ENCODE measurements at regions not wholly inside any gene's neighbourhood (a gene's known extent, or its start where the extent isn't known, plus 50 kb on each side); places are given as distances from the start of the nearest gene placed in this dataset.

DNA sequence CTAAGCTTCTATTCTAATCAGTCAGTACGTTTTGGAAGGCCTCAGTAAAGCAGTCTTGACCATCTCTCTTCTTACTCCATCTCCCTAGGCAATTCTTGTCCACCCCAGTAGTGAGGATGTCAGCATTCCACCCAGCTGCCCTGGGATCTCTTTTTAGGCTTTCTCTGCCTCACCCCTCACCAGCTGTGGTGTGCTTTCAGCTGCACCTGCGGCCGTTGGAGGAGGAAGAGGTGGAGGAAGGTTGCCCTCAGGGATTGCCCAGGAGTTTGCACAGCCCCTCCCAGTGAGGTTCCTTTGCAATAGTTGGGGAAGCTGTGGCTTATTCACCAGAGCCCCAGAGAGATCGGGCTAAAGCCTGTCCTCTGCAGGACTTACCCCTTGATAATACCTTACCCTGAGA is 615.8 kb downstream of the BNC2 start:
- no peak overlapping the region for H3K9ac ChIP-seq
- no peak overlapping the region for H3K4me2 ChIP-seq
- Mint-ChIP-seq H3K36me3 (no peaks in the 10 kb centered on the region), H3K4me3 (no peak overlapping the region), H3K9me3 (no peaks in the 10 kb centered on the region), H3K27ac (no peak overlapping the region), H3K4me1 (peaks cover 26% of the 10 kb centered on the region), H3K27me3 (ENCODE audit: insufficient read depth, low read depth) (no peaks in the 10 kb centered on the region)
- H3K27ac ChIP-seq: no peak overlapping the region
- no peaks in the 10 kb centered on the region for H3K27me3 ChIP-seq
- H3K79me2 ChIP-seq (ENCODE audit: low read depth): no peaks in the 10 kb centered on the region
- H3K36me3 ChIP-seq: no peaks in the 10 kb centered on the region
- H3K4me3 ChIP-seq: no peak overlapping the region
- TF ChIP-seq EZH2phosphoT487 (IDR thresholded peaks at IDR 0.05) (no peak), EZH2 (IDR thresholded peaks at IDR 0.05) (no peak), CTCF (IDR thresholded peaks at IDR 0.05) (no peak)
- no peaks in the 10 kb centered on the region for H4K20me1 ChIP-seq (ENCODE audit: low read depth)
- peaks cover 20% of the 10 kb centered on the region for H3K4me1 ChIP-seq
- H2AFZ ChIP-seq (replicated peaks): no peak overlapping the region
- no peaks in the 10 kb centered on the region for H3K9me3 ChIP-seq (ENCODE audit: low read depth)
- H3F3A ChIP-seq (ENCODE audit: low read depth): no peaks in the 10 kb centered on the region
- DNase-seq (ENCODE audit: low spot score): no peak

DNA sequence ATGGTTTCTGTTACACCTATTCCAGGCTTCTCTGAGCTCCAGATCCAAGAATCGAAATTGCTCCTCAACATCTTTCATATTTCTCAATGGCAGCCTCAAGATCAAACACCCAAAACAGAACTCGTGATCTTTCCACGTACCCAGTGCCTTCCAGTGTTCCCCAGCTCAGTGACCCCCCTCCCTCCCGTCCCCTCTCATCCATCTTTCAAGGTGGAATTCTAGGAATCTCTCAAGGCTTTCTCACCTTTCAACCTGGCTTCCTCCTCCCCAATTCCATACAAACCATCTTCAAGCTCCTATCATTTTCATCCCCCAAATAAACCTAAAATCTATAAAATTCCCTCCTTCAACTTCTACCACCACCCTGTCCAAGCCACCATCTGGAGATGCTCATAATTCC is 615.3 kb downstream of the BNC2 start:
- no peaks in the 10 kb centered on the region for H3K9me3 Mint-ChIP-seq
- H4K20me1 ChIP-seq (ENCODE audit: low read depth): no peaks in the 10 kb centered on the region

GRCh38 chr9:16257604-16258003 is 612.9 kb downstream of the BNC2 start:
- Mint-ChIP-seq H3K4me1 (peaks cover 26% of the 10 kb centered on the region), H3K4me3 (no peak overlapping the region), H3K9me3 (no peaks in the 10 kb centered on the region), H3K27ac (no peak overlapping the region), H3K27me3 (ENCODE audit: insufficient read depth, low read depth) (no peaks in the 10 kb centered on the region), H3K36me3 (no peaks in the 10 kb centered on the region)
- H3K9ac ChIP-seq: no peak overlapping the region
- H4K20me1 ChIP-seq (ENCODE audit: low read depth): no peaks in the 10 kb centered on the region
- peak; percentile 8 for DNase-seq (ENCODE audit: low spot score)
- H3K36me3 ChIP-seq: no peaks in the 10 kb centered on the region
- H2AFZ ChIP-seq (replicated peaks): no peak overlapping the region
- H3K4me1 ChIP-seq: peaks cover 14% of the 10 kb centered on the region
- H3F3A ChIP-seq (ENCODE audit: low read depth): no peaks in the 10 kb centered on the region
- H3K79me2 ChIP-seq (ENCODE audit: low read depth): no peaks in the 10 kb centered on the region
- H3K9me3 ChIP-seq (ENCODE audit: low read depth): no peaks in the 10 kb centered on the region
- no peak overlapping the region for H3K4me3 ChIP-seq
- no peak overlapping the region for H3K27ac ChIP-seq
- TF ChIP-seq CTCF (IDR thresholded peaks at IDR 0.05) (peak; percentile 53), EZH2 (IDR thresholded peaks at IDR 0.05) (no peak), EZH2phosphoT487 (IDR thresholded peaks at IDR 0.05) (no peak)
- no peaks in the 10 kb centered on the region for H3K27me3 ChIP-seq
- no peak overlapping the region for H3K4me2 ChIP-seq

More for the DNA sequence above, 615.3 kb downstream of the BNC2 start:
- Mint-ChIP-seq H3K27me3 (ENCODE audit: insufficient read depth, low read depth) (no peaks in the 10 kb centered on the region), H3K4me3 (no peak overlapping the region), H3K36me3 (no peaks in the 10 kb centered on the region), H3K4me1 (peaks cover 26% of the 10 kb centered on the region), H3K27ac (no peak overlapping the region)
- Histone ChIP-seq H3K79me2 (ENCODE audit: low read depth) (no peaks in the 10 kb centered on the region), H3F3A (ENCODE audit: low read depth) (no peaks in the 10 kb centered on the region), H3K4me1 (peaks cover 20% of the 10 kb centered on the region), H3K36me3 (no peaks in the 10 kb centered on the region), H2AFZ (replicated peaks) (no peak overlapping the region), H3K4me2 (no peak overlapping the region), H3K27ac (no peak overlapping the region), H3K9me3 (ENCODE audit: low read depth) (no peaks in the 10 kb centered on the region), H3K4me3 (no peak overlapping the region), H3K9ac (no peak overlapping the region), H3K27me3 (no peaks in the 10 kb centered on the region)
- DNase-seq (ENCODE audit: low spot score): no peak
- TF ChIP-seq EZH2phosphoT487 (IDR thresholded peaks at IDR 0.05) (no peak), CTCF (IDR thresholded peaks at IDR 0.05) (no peak), EZH2 (IDR thresholded peaks at IDR 0.05) (no peak)
